GM23338 (cell line): ENCODE measurements at regions not wholly inside any gene's neighbourhood (a gene's known extent, or its start where the extent isn't known, plus 50 kb on each side); places are given as distances from the start of the nearest gene placed in this dataset.

Experiments used
- ATAC-seq: fragments of 200-7000 bp; cut with Tn5 transposase; 3 replicates; pipeline ENCODE4 v1.9.1; 2020
- DNase-seq: peaks from one replicate; pipeline ENCODE4 v3.0.0-alpha.2; 2015; ENCODE audit warnings: low spot score
- H2AFZ ChIP-seq: fragments of 200-600 bp; sonication (generic); 2 replicates; pipeline ENCODE4 v1.8.0; 2016; ENCODE audit warnings: antibody characterized with exemption, mild to moderate bottlenecking, moderate library complexity
- H3F3A ChIP-seq: fragments of 200-600 bp; sonication (generic); replicated peaks from 2 replicates; pipeline ENCODE4 v1.8.0; 2017; ENCODE audit warnings: antibody characterized with exemption, mixed run types, low read depth
- H3K27ac ChIP-seq: fragments of 200-600 bp; sonication (generic); 2 replicates; pipeline ENCODE4 v1.6.1; 2016; ENCODE audit warnings: low read depth
- H3K27me3 ChIP-seq: fragments of 200-600 bp; sonication (generic); 2 replicates; pipeline ENCODE4 v1.8.0; 2016; ENCODE audit warnings: mild to moderate bottlenecking, mixed run types, moderate library complexity; ENCODE audit not compliant: insufficient read depth
- H3K36me3 ChIP-seq: fragments of 200-600 bp; sonication (generic); 2 replicates; pipeline ENCODE4 v1.8.0; 2016; ENCODE audit warnings: mild to moderate bottlenecking; ENCODE audit not compliant: insufficient read depth
- H3K4me1 ChIP-seq: fragments of 200-600 bp; sonication (generic); 2 replicates; pipeline ENCODE4 v1.8.0; 2016; ENCODE audit warnings: mild to moderate bottlenecking, moderate library complexity; ENCODE audit not compliant: insufficient read depth
- H3K4me2 ChIP-seq: fragments of 200-600 bp; sonication (generic); 2 replicates; pipeline ENCODE4 v1.7.1; 2017; ENCODE audit warnings: mixed run types
- H3K4me3 ChIP-seq: fragments of 200-600 bp; sonication (generic); 2 replicates; pipeline ENCODE4 v1.6.1; 2016; ENCODE audit warnings: mixed run types
- H3K79me2 ChIP-seq: fragments of 200-600 bp; sonication (generic); replicated peaks from 2 replicates; pipeline ENCODE4 v1.8.0; 2017; ENCODE audit warnings: mild to moderate bottlenecking; ENCODE audit not compliant: insufficient read depth
- H3K9me2 ChIP-seq: fragments of 200-600 bp; sonication (generic); 2 replicates; pipeline ENCODE4 v1.8.0; 2017; ENCODE audit not compliant: insufficient read depth
- H4K20me1 ChIP-seq: fragments of 200-600 bp; sonication (generic); replicated peaks from 2 replicates; pipeline ENCODE4 v1.8.0; 2017; ENCODE audit warnings: mild to moderate bottlenecking; ENCODE audit not compliant: insufficient read depth
- H3K27ac Mint-ChIP-seq: 2 replicates; pipeline ENCODE4 v1.8.0; 2020; ENCODE audit warnings: inconsistent platforms, mild to moderate bottlenecking, moderate library complexity, mixed read lengths
- H3K27me3 Mint-ChIP-seq: 3 replicates; pipeline ENCODE4 v1.8.0; 2022; ENCODE audit warnings: low read depth, mild to moderate bottlenecking, moderate library complexity, mixed read lengths, inconsistent platforms; ENCODE audit not compliant: insufficient read depth, poor library complexity
- H3K36me3 Mint-ChIP-seq: 3 replicates; pipeline ENCODE4 v1.8.0; 2021; ENCODE audit warnings: low read depth, mild to moderate bottlenecking, inconsistent platforms, moderate library complexity, mixed read lengths
- H3K4me1 Mint-ChIP-seq: 3 replicates; pipeline ENCODE4 v1.8.0; 2020; ENCODE audit warnings: mild to moderate bottlenecking, inconsistent platforms, mixed read lengths
- H3K4me3 Mint-ChIP-seq: 3 replicates; pipeline ENCODE4 v1.8.0; 2021; ENCODE audit warnings: moderate library complexity, mild to moderate bottlenecking, inconsistent platforms, mixed read lengths
- H3K9me3 Mint-ChIP-seq: 3 replicates; pipeline ENCODE4 v1.8.0; 2020; ENCODE audit warnings: moderate library complexity, mild to moderate bottlenecking, inconsistent platforms, mixed read lengths
- EZH2 ChIP-seq: fragments of 200-600 bp; sonication (generic); IDR thresholded peaks from one replicate; pipeline ENCODE4 v1.8.0; 2017; ENCODE audit warnings: antibody characterized with exemption, mild to moderate bottlenecking, low read depth; ENCODE audit not compliant: unreplicated experiment
- NANOG ChIP-seq: IDR thresholded peaks from 2 replicates; pipeline ENCODE4 v1.6.1; 2016; ENCODE audit warnings: antibody characterized with exemption, borderline replicate concordance
- ZNF114 ChIP-seq: fragments of 250-450 bp; sonication (Bioruptor Pico); IDR thresholded peaks from 2 replicates; pipeline ENCODE4 v1.5.0; 2020; ENCODE audit warnings: mild to moderate bottlenecking, moderate library complexity
- TF ChIP-seq, protein P1 (sequence below): fragments of 250-450 bp; sonication (Bioruptor Pico); IDR thresholded peaks from 2 replicates; pipeline ENCODE4 v1.5.0; 2020; ENCODE audit warnings: mild to moderate bottlenecking, moderate library complexity
- TF ChIP-seq, protein P2 (sequence below): IDR thresholded peaks from one replicate; pipeline ENCODE4 v1.6.1; 2018; ENCODE audit warnings: antibody characterized with exemption; ENCODE audit not compliant: unreplicated experiment
- TF ChIP-seq, protein P3 (sequence below), 2 experiments: fragments of 200-600 bp in 1 of 2; sonication (generic) in 1 of 2; conservative IDR thresholded peaks; 2 replicates each; pipeline versions ENCODE4 v1.5.1 to v1.6.1; 2016 to 2017; ENCODE audit warnings: antibody characterized with exemption in 2 of 2, low read depth in 2 of 2, mild to moderate bottlenecking in 2 of 2, moderate library complexity in 1 of 2

DNA sequence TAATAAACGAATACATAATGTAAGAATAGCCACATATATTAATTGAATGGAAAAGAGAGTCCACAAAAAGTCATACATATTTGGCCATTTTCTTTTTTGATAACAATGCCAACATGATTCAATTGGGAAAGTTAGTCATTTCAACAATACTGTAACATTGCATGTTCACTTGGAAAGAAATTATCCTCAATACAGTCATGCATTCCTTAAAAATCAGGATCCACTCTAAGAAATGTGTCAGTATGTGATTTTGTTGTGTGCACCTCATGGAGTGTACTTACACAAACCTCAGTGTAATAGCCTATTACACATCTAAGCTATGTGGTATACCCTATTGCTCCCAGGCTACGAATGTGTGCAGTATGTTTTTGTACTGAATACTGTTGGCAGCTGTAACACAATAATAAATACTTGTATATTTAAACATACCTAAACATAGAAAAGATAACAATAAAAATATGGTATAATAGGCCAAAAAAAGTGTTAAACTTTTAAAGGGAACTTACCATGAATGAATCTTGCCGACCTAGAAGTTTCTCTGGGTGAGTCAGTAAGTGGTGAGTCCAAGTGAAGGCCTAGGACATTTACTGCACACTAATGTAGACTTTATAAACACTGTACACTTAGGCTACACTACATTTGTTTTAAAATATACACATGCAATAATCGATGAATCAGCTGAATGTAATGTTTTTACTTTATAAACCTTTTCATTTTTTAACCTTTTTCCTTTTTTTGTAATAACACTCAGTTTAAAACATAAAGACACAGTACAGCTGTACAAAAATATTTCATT, 806.8 kb downstream of the PCDH18 start (continued):
- TF ChIP-seq, protein P1, sequence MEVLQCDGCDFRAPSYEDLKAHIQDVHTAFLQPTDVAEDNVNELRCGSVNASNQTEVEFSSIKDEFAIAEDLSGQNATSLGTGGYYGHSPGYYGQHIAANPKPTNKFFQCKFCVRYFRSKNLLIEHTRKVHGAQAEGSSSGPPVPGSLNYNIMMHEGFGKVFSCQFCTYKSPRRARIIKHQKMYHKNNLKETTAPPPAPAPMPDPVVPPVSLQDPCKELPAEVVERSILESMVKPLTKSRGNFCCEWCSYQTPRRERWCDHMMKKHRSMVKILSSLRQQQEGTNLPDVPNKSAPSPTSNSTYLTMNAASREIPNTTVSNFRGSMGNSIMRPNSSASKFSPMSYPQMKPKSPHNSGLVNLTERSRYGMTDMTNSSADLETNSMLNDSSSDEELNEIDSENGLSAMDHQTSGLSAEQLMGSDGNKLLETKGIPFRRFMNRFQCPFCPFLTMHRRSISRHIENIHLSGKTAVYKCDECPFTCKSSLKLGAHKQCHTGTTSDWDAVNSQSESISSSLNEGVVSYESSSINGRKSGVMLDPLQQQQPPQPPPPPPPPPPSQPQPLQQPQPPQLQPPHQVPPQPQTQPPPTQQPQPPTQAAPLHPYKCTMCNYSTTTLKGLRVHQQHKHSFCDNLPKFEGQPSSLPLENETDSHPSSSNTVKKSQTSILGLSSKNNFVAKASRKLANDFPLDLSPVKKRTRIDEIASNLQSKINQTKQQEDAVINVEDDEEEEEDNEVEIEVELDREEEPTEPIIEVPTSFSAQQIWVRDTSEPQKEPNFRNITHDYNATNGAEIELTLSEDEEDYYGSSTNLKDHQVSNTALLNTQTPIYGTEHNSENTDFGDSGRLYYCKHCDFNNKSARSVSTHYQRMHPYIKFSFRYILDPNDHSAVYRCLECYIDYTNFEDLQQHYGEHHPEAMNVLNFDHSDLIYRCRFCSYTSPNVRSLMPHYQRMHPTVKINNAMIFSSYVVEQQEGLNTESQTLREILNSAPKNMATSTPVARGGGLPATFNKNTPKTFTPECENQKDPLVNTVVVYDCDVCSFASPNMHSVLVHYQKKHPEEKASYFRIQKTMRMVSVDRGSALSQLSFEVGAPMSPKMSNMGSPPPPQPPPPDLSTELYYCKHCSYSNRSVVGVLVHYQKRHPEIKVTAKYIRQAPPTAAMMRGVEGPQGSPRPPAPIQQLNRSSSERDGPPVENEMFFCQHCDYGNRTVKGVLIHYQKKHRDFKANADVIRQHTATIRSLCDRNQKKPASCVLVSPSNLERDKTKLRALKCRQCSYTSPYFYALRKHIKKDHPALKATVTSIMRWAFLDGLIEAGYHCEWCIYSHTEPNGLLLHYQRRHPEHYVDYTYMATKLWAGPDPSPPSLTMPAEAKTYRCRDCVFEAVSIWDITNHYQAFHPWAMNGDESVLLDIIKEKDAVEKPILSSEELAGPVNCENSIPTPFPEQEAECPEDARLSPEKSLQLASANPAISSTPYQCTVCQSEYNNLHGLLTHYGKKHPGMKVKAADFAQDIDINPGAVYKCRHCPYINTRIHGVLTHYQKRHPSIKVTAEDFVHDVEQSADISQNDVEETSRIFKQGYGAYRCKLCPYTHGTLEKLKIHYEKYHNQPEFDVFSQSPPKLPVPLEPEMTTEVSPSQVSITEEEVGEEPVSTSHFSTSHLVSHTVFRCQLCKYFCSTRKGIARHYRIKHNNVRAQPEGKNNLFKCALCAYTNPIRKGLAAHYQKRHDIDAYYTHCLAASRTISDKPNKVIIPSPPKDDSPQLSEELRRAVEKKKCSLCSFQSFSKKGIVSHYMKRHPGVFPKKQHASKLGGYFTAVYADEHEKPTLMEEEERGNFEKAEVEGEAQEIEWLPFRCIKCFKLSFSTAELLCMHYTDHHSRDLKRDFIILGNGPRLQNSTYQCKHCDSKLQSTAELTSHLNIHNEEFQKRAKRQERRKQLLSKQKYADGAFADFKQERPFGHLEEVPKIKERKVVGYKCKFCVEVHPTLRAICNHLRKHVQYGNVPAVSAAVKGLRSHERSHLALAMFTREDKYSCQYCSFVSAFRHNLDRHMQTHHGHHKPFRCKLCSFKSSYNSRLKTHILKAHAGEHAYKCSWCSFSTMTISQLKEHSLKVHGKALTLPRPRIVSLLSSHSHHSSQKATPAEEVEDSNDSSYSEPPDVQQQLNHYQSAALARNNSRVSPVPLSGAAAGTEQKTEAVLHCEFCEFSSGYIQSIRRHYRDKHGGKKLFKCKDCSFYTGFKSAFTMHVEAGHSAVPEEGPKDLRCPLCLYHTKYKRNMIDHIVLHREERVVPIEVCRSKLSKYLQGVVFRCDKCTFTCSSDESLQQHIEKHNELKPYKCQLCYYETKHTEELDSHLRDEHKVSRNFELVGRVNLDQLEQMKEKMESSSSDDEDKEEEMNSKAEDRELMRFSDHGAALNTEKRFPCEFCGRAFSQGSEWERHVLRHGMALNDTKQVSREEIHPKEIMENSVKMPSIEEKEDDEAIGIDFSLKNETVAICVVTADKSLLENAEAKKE = no peak
- TF ChIP-seq NANOG = no peak

DNA sequence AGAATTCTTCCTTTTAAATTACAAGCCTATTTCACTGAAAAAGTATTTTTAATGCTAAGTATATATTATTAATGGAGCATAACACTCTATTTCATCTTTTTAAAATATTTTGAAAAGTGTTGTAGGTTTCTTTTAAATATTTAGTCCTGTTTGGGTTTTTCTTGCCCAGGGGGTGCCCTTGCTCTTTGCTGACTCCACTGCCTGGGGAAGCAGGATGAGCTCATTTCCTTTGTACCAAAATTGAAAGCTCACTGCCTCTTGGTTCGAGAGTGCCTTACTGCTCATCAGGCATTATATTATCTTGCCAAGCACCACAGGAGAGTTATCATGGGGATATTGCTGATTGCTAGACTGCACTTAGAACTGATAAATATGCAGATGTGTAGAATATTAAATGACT, 819.2 kb downstream of the PCDH18 start:
- TF ChIP-seq, protein P2, sequence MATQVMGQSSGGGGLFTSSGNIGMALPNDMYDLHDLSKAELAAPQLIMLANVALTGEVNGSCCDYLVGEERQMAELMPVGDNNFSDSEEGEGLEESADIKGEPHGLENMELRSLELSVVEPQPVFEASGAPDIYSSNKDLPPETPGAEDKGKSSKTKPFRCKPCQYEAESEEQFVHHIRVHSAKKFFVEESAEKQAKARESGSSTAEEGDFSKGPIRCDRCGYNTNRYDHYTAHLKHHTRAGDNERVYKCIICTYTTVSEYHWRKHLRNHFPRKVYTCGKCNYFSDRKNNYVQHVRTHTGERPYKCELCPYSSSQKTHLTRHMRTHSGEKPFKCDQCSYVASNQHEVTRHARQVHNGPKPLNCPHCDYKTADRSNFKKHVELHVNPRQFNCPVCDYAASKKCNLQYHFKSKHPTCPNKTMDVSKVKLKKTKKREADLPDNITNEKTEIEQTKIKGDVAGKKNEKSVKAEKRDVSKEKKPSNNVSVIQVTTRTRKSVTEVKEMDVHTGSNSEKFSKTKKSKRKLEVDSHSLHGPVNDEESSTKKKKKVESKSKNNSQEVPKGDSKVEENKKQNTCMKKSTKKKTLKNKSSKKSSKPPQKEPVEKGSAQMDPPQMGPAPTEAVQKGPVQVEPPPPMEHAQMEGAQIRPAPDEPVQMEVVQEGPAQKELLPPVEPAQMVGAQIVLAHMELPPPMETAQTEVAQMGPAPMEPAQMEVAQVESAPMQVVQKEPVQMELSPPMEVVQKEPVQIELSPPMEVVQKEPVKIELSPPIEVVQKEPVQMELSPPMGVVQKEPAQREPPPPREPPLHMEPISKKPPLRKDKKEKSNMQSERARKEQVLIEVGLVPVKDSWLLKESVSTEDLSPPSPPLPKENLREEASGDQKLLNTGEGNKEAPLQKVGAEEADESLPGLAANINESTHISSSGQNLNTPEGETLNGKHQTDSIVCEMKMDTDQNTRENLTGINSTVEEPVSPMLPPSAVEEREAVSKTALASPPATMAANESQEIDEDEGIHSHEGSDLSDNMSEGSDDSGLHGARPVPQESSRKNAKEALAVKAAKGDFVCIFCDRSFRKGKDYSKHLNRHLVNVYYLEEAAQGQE = no peak
- no peak for TF ChIP-seq ZNF114 (CRISPR knock-in tag)
- TF ChIP-seq EZH2 = no peak
- TF ChIP-seq, protein P3, sequence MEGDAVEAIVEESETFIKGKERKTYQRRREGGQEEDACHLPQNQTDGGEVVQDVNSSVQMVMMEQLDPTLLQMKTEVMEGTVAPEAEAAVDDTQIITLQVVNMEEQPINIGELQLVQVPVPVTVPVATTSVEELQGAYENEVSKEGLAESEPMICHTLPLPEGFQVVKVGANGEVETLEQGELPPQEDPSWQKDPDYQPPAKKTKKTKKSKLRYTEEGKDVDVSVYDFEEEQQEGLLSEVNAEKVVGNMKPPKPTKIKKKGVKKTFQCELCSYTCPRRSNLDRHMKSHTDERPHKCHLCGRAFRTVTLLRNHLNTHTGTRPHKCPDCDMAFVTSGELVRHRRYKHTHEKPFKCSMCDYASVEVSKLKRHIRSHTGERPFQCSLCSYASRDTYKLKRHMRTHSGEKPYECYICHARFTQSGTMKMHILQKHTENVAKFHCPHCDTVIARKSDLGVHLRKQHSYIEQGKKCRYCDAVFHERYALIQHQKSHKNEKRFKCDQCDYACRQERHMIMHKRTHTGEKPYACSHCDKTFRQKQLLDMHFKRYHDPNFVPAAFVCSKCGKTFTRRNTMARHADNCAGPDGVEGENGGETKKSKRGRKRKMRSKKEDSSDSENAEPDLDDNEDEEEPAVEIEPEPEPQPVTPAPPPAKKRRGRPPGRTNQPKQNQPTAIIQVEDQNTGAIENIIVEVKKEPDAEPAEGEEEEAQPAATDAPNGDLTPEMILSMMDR (conservative IDR thresholded peaks at IDR 0.05; ENCODE audit: low read depth in 2 of 2) = peak; percentile 27 to 59; a peak in 3 of 4 replicates
- no peak overlapping the region for H3K4me3 Mint-ChIP-seq
- Histone ChIP-seq H3K27ac (no peak overlapping the region), H3K9me2 (no peaks in the 10 kb centered on the region), H3K36me3 (no peaks in the 10 kb centered on the region; the same call in 1 of the 2 replicates), H3F3A (no peaks in the 10 kb centered on the region), H3K79me2 (no peaks in the 10 kb centered on the region), H4K20me1 (no peaks in the 10 kb centered on the region), H2AFZ (no peak overlapping the region), H3K4me2 (no peak overlapping the region), H3K27me3 (no peaks in the 10 kb centered on the region), H3K4me1 (no peaks in the 10 kb centered on the region), H3K4me3 (no peak overlapping the region)
- H3K9me3 Mint-ChIP-seq = peaks cover 13% of the 10 kb centered on the region; the same call in 2 of the 3 replicates
- ATAC-seq (no peak), DNase-seq (peak; percentile 36)
- H3K27me3 Mint-ChIP-seq = peaks cover 4% of the 10 kb centered on the region
- H3K36me3 Mint-ChIP-seq = peaks cover 14% of the 10 kb centered on the region; the same call in 2 of the 3 replicates
- no peak overlapping the region for H3K27ac Mint-ChIP-seq
- H3K4me1 Mint-ChIP-seq = no peaks in the 10 kb centered on the region
